ENCODE measurements at regions not wholly inside any gene's neighbourhood (a gene's known extent, or its start where the extent isn't known, plus 50 kb on each side); places are given as distances from the start of the nearest gene placed in this dataset.

GRCh38 chr13:73966331-73966730, 167.9 kb downstream of the KLF12 start:
- no peak for DNase-seq (ENCODE audit: low read depth)
- TF ChIP-seq CTCF (IDR thresholded peaks at IDR 0.05; ENCODE audit: low read length, missing control alignments): no peak
- no peak overlapping the region for H3K4me3 ChIP-seq (replicated peaks; ENCODE audit: low read depth, low read length)

- no peak for TF ChIP-seq CTCF (IDR thresholded peaks at IDR 0.05; ENCODE audit: low read length, missing control alignments)
These were observed 171.9 kb downstream of the KLF12 start for GRCh38 chr13:73962284-73962683.

GRCh38 chr13:73961181-73961580, 173.0 kb downstream of the KLF12 start:
- H3K4me3 ChIP-seq (replicated peaks; ENCODE audit: low read depth, low read length): no peak overlapping the region
- no peak for DNase-seq (ENCODE audit: low read depth)
- no peak for TF ChIP-seq CTCF (IDR thresholded peaks at IDR 0.05; ENCODE audit: low read length, missing control alignments)

More at GRCh38 chr13:73962284-73962683, 171.9 kb downstream of the KLF12 start:
- no peak for DNase-seq (ENCODE audit: low read depth)
- H3K4me3 ChIP-seq (replicated peaks; ENCODE audit: low read depth, low read length): no peak overlapping the region

- no peak overlapping the region for H3K4me3 ChIP-seq (replicated peaks; ENCODE audit: low read depth, low read length)
- no peak for DNase-seq (ENCODE audit: low read depth)
- TF ChIP-seq CTCF (IDR thresholded peaks at IDR 0.05; ENCODE audit: low read length, missing control alignments): no peak
These were observed 173.7 kb downstream of the KLF12 start for GRCh38 chr13:73960474-73960873.

- DNase-seq (ENCODE audit: low read depth): no peak
- H3K4me3 ChIP-seq (replicated peaks; ENCODE audit: low read depth, low read length): no peak overlapping the region
- no peak for TF ChIP-seq CTCF (IDR thresholded peaks at IDR 0.05; ENCODE audit: low read length, missing control alignments)
These were observed 175.4 kb downstream of the KLF12 start for GRCh38 chr13:73958657-73959397.

GRCh38 chr13:73957889-73958288, 176.3 kb downstream of the KLF12 start:
- H3K4me3 ChIP-seq (replicated peaks; ENCODE audit: low read depth, low read length): no peak overlapping the region
- no peak for DNase-seq (ENCODE audit: low read depth)
- no peak for TF ChIP-seq CTCF (IDR thresholded peaks at IDR 0.05; ENCODE audit: low read length, missing control alignments)

All from fibroblast of pulmonary artery (primary cell).